NCI-H82 treated with DMSO at 0.1 percent for 48 hours (cell line): ENCODE measurements at regions not wholly inside any gene's neighbourhood (a gene's known extent, or its start where the extent isn't known, plus 50 kb on each side); places are given as distances from the start of the nearest gene placed in this dataset.

ENCODE experiments used
- DNase-seq: peaks from one replicate; lab custom pipeline; 2025; ENCODE audit not compliant: unreplicated experiment; lab: John Stamatoyannopoulos, UW

DNA sequence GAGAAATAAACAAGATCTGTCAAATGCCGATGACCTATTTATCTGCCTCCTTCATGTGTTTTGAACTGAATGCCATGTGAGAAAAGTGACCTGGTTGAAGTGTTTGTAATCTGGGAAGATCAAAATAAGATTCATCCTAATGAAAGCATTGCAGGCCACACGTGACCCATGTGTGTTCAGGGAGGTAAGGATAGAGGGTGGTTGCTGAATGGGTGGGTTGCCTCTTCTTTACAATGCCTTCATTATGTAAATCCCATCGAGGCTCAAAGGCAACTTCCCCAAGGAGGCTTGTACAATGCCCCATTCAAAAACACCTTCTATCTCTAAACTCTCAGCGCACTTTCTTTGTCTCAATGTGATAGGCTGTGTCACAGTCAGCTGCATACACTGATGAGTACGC lies 273.1 kb downstream of the LRATD1 start:
- DNase-seq, result no peak

DNA sequence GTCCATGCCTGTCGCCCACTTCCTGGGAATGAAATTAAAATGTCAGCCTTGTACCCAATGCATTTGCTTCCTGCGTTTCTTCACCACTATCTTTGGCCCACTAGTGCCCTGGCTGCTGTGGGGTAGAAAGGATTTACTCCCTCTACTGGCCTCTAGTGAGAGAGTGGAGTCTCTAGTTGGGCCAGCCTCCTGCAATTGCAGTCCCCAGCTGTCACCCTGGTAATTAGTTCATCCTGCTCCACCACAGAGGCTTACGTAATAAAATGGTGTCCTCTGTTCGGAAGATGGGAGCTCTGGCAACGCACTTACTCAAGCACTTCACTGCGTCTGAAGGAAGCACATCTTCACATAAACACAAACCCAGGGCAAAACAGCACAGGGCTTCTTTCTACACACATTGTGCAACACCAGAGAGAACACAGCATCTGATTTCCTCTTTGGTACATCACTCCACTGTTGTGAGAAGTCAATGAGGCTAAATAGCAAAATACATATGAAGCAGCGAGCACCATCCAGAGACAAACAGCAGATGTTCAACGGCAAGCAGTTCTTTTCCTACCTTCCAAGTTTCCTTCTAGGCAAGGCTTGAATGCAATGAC lies 274.6 kb downstream of the LRATD1 start:
- DNase-seq, result peak; percentile 89

DNA sequence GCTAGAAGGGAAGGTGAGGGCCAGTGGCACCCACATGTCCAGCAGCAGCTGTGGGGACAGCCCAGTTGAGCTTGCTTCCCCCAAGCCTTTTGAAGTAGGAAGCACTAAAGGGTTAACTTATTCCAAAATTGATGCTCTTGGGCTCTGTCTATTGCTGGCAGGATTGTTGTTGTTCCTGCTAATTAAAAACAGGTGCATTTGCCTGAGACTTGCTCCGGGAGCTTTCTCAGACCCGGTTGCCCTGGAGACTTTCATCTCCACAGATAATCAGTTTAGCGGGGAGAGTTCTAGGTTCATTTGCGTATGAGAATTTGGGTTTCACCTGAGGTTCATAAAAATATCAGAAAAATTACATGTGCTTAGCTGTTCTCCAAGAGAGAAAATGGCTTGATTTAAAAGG lies 277.3 kb downstream of the LRATD1 start:
- DNase-seq, result no peak

DNA sequence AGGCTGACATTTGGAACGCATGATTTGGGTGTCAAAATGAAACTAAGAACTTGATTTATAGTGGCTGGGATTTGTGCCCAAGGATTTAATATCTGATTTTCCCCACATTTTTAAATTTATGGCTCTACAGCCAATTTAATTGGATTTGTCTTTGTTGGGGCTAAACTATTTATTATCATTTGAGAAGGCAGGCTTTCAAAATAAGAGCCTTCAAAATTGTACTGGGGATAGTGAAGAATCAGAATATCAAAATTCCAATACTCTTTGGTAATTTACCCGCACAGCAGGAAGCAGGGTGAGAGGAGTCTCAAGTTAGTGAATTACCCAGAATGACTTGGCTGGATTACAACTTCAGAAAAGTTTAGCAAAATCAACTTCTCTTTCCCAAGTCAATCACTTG lies 278.1 kb downstream of the LRATD1 start:
- DNase-seq, result peak; percentile 25

DNA sequence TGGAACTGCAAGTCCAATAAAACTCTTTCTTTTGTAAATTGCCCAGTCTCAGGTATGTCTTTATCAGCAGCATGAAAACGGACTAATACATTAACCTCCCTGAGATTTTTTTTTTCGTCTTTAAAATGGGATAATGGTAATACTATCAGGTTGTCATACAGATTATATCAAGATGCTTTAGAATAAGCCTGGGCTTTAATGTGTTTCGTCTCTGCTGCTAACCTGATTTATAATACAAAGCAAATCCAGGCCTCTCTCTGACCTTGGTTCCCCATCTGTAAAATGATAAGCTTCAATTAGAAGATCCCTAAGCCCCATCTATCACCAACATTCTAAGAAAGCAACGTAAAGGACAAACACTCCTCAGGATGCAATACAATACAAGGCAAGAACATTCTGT lies 283.5 kb downstream of the LRATD1 start:
- DNase-seq, result peak; percentile 95

DNA sequence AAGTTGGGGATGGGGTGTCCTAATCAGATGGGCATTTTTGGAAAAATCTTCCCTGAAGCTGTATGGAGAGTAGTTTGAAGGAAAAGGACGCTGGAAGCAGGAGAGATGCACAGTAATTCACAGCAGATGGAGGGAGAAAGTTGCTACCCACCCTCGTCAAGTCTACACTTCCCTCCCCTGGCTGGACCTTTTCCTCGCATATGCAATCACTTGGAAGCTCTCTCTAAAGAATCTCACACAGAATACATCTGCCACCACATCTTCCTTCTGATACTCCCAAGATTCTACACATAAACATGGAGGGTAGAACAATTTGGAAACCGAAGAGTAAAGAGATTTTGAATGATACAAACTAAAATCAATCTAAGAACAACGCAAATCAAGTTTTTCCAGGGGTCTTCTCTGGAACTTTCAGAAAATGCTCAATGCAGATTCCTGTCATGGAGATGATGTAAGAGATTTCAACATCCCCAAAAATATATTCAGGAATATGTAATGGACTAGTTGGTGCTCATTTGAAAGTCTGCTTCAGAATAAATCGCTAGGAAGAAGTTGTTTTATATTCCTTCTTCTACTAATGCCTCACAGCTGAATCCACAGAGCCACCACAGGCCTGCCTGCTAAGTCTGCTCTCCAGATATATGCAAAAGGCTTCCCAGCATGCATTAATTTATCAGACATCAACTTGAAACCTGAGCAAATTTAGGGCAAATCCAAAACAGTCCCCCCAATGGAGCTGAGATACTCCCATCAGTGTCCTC lies 291.5 kb downstream of the LRATD1 start:
- no peak for DNase-seq

DNA sequence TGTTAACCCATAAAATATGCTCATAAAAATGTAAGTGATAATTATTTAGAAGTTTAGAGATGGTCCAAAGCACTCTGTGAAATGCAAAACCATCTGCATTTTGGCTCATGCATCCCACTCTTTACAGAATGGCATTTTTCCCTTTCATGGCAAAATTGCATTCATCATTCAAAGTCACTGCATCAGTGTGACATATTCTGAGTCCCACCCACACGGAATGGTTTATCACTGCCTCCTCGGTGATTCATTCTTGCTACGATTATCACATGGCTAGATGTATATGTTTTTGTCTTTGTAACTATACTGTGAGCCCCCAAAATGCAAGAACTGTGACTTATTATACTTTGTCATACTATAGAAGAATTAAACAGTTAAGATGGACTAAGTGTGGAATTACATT lies 293.0 kb downstream of the LRATD1 start:
- no peak for DNase-seq

DNA sequence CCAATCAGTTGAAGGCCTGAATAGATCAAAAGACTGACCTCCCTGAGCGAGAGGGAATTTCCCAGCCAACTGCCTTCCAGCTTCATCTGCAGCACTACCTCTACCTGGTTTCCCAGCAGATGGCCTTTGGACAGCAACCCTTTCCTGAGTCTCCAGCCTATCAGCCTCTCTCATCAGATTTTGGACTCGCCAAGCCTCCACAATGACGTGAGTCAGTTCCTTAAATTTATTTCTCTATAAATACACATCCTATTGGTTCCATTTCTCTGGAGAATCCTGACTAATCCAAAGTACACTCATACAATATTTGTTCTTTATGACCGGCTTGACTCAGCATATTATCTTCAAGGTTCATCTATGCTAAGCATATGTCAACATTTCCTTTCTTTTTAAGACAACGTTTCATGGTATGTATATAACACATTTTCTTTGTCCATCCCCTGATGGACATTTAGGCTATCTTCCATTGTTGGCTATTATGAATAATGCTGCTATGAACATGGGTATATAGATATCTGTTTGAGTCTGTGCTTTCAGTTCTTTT lies 294.6 kb downstream of the LRATD1 start:
- no peak for DNase-seq

DNA sequence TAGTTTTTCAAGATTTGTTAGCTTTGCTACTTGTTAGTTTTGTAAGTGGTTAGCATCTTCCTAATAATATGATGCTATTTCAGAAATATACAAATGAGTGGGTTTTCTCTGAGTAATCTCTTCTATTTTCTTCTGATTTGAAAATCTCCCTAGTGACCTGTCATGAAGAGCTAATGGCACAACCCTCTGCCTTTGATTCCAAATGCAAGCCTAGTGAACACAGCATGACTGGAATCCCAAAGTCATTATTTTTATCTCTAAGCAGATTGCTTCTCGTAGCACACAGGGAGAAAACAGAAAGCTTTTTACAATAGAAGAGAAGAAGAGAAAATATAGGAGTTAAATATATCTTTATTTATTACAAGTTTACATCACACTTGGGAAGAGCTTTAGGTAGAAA lies 295.5 kb downstream of the LRATD1 start:
- DNase-seq, result no peak

DNA sequence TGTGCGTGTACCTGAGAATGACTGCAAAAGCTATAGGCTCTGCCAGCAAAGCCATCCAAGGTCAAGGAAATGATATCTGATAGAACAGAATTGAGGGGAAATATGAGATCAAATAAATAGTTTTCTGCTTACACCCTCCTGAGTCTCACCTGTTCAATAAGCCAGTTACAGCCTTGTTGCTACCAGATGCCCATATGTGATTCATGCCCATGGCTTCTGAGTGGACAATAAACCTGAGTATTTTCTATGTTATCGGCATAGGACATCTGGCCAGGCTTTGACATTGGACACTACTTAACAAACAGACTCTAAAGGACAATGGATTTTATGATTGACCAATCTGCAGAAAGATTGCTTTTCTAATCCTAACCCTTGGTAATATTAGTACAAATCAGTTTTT lies 297.9 kb downstream of the LRATD1 start:
- DNase-seq, result no peak

DNA sequence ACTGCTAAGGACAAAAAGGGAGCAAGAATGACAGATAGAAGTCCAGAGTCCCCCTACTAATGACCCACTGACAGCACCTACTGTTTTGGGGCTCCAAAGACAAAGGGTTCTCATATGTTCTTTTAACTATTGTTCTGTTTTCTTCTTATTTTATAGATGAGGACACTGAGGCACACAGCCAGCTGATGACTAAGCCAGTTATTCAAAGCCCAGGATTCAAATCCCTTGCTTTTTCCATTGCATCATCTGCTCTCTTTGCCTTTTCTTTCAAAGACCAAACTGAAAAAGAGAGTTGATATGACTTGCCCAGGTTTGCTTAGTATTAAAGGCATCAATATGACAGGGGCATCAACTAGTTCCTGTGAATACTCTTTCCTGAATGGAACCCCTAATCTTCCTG lies 299.8 kb downstream of the LRATD1 start:
- no peak for DNase-seq

DNA sequence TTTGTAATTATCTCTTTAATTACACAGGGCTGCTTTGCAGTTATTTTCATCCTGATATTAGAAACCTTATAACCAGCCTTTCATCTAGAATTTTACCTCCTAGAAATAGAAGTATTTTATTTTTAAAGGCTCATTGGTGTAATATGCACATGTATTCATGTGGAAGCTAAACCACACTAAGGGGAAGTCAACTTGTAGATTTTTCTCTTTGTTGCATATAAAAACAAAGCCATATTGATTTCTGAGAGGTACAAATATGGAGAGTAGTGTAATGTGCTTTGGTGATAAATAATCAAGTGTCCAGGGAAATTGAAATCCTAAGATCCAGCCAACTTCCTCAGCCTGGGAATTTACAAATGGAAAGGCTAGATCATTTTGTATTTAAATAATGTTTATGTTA lies 301.2 kb downstream of the LRATD1 start:
- no peak for DNase-seq

DNA sequence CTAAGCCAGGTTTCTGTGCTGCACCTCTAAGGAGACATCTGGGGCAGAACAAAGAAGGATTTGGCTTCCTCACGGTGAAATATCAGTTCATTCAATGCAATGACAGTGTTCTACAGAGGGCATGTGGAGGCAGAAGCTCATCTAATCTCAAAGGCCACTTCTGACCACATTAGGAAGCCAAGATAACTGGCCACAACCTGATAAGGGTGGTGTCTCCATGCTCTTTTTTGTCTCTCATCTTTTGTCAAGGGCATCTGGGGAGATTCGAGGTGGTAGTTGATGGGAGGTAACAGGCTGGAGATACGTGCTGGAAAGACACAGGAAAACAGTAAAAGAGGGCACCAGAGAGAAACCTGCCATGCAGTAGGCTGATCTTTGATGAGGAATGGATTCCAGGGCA lies 303.9 kb downstream of the LRATD1 start:
- DNase-seq, result no peak

DNA sequence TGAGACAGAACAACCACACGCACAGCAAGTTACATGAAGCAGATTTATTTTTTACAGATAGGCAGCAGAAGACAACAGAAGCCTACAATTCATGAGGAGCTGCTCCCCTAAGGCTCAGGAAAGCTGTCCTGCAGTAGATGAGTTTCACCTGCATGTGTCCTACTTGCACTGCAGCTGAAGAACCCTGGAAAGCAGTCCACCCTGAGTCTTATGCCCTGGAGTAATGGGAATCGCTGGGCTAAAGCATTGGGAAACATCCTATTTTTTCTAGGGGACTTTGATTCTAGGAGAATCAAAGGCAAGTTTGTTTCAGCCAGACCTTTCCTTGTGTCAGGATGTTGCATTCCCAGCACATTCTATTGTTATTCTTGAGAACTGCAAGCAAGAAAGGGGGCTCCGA lies 304.8 kb downstream of the LRATD1 start:
- no peak for DNase-seq

DNA sequence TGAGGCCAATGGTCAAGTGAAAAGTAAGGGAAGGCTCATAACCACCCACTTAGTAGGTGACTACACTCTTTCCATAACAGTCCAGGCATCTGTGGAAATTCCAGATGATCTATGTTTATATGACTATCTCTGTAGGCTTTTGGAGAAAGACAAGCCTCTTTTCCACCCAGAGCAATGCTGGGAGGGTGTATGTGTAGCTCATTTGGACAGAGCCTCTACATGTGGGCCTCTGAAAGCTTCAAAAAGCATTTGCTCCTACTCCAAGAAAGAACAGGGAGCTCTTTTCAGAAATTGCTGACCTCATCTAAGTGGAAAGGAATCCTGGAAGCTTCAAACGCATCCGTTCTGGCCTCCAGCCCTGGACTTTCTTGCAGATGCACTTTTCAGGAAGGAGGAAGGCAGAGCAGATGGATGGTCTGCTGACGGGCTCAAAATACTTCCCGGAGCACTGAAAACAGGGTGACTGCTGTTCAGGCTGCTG lies 308.7 kb downstream of the LRATD1 start:
- DNase-seq, result no peak

DNA sequence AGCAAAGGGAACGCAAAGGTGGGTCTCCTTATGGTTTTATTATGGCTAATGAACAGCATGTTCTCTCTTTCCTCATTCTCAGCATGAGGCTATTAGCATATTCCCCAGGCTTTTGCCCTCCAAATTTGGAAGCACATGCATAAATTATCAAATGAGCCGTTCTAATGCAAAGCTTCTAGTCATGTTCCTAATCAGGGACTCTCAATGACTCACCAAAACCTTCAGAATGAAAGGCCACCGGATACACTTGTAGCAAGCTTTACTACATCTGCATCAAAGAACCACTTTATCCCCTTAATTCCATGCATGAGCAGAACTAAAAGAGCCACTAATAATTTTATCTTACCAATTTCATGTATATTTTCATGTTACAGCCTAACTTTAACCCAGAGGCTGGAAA lies 310.5 kb downstream of the LRATD1 start:
- DNase-seq, result no peak

DNA sequence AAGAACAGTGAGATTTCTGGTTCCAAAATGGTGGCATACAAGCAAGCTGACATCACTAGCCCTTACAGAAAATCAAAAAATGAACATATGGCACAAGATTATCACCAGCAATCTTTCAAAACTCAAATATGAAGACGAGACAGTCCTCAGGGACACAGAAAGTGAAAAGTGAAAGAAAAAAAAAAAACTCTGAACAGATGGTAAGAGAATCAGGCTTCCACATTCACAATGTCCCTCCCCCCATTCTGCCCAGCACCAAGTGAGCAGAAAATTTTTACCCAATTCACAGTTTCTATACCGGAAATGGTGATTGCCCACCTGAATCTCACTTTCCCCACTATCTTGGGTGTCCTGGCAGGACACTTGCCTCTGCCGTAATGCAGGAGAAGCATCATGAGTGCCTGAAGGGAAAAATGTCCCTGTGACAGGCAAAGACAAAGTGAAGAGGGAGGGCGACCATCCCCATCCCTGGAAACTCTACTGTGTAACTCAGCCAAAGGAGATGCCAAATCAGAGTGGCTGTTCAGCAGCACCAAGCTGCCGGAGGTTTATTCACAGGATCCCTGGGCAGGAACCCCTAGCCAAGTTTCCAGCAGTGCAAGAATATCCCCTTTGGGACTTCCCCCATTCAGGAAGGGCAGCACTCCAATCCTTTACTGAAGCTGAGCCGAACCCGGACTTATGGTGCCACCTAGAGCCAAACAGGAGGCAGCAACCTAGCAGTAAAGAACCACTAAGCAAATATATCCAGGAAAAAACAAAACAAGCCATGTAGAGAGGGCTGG lies 312.2 kb downstream of the LRATD1 start:
- DNase-seq, result peak; percentile 19

DNA sequence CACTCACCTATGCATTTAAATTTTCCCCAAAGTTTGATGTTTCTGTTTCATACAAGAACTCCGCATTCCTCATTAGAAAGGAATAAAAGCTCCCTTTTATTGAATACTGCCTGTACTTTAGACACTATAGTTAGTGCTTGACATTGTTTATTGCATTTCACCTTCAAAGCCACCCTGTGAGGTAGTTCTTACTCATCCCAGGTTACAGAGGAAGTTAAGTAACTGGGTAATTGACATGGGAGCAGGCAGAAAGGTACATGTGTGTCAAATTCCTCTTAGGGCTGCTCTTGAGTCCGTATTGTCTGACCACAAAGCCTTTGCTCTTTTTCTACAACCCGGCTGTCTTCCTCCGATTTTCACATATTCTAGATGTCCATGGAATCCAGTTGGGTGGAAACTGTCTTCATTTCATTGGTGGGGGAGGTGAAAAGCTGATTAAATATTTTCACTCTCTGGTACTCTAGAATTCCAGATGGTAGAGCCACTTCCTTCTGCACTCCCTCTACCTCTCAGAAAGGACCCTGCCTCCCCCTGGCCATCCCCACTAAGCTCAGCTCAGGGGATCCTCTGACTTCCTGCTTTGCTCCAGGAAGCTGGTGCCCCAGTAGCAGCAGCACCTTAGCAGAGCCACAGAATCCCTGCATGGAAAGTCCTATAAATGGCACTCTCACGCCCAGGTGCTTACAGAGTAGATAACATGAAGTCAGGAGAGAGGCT lies 319.2 kb downstream of the LRATD1 start:
- DNase-seq, result no peak

DNA sequence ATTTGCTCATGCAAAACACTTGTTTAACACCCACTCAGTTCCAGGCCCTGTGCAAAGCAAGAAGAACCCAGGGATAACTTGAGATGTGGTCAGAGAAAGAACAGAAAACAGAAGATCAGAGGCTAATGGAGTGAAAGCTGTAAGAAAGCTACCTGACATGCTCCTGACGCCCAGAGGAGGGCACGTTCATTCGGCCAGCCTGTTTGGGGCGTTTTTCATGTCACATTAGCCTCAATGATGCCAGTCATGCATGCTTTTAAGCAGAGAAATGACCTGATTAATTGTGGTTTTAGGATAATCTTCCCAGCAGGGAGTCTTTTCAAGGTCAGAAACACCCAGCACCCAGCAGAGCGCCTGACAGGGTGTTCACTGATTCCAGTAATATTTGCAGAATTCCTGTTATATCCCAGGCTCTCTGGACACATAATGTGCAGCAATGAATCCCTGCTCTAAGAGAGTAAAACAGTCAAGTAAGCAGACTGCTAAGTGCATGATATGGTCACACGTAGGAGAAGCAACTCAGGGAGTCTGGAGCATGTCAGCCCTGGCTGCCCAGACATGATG lies 320.0 kb downstream of the LRATD1 start:
- no peak for DNase-seq

DNA sequence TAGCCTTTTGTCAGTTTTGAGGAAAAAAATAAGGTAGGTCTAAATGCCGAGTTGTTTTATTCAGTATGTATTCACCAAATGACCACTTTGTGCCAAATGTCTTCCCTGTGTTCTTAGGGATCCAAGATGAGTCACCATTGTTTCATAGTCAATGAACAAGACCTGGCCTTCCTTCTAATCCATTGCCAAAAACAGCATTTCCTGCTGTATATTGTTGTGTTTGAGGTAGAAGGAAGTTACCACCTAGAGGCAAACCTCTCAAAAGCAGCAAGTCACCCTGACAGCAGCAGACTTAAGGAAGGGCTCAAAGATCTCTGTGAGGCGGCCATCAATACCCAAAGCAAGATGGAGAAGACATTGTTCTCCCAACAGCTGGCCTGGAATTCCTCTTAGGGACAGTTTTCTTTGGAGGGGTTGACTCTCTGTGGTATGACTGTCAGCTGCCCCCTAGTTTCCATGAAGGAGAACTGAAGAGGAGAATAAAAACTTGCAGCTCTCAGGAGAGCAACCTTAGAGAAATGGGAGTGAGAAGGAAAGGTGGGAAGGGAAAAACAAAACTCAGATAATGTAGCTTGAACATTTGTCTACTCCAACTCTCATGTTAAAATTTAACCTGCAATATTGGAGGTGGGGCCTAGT lies 328.3 kb downstream of the LRATD1 start:
- DNase-seq, result no peak
